ENCODE measurements at regions not wholly inside any gene's neighbourhood (a gene's known extent, or its start where the extent isn't known, plus 50 kb on each side); places are given as distances from the start of the nearest gene placed in this dataset.

- no peak for TF ChIP-seq CTCF (IDR thresholded peaks at IDR 0.05 in 4 of 5, conservative IDR thresholded peaks at IDR 0.05 in 1 of 5)
- no peak for TF ChIP-seq POLR2A (IDR thresholded peaks at IDR 0.05)
Observed at GRCh38 chr6:18329776-18330175, 57.4 kb upstream of the RNF144B start.

Data from gastrocnemius medialis (tissue), 4 donors.